IMR-90 (cell line): ENCODE measurements at regions not wholly inside any gene's neighbourhood (a gene's known extent, or its start where the extent isn't known, plus 50 kb on each side); places are given as distances from the start of the nearest gene placed in this dataset.

Experiments
- ATAC-seq: fragments of 200-7000 bp; cut with Tn5 transposase; 2 replicates; pipeline ENCODE4 v1.9.1; 2020; ENCODE audit warnings: low read depth, mild to moderate bottlenecking, moderate library complexity
- BruUV-seq: library from RNA; stranded (reverse); fragments of 400-500 nt; replicated peaks from 2 replicates; lab custom pipeline; 2021; lab: Mats Ljungman, UMichigan
- CTCF ChIA-PET: fragments of 300-600 bp; formaldehyde crosslinking; extraction: SDS; loops from one replicate; lab custom pipeline; 2021; ENCODE audit warnings: antibody characterized with exemption; lab: Yijun Ruan, JAX
- POLR2A ChIA-PET: fragments of 300-600 bp; sonication (Branson Sonifier 250); formaldehyde crosslinking; loops from one replicate; lab custom pipeline; 2022; ENCODE audit warnings: antibody characterized with exemption; ENCODE audit not compliant: unreplicated experiment; lab: Charles Lee
- DNase-seq: peaks from one replicate; pipeline ENCODE4 v3.0.0; 2013
- H2AFZ ChIP-seq: replicated peaks from 2 replicates; pipeline ENCODE3; 2013; ENCODE audit warnings: low read length, mild to moderate bottlenecking; ENCODE audit not compliant: poor library complexity
- H2AK5ac ChIP-seq: 2 replicates; pipeline ENCODE4 v1.6.1; 2013; ENCODE audit warnings: low read depth, low read length, inconsistent platforms
- H2AK9ac ChIP-seq: replicated peaks from 2 replicates; pipeline ENCODE3; 2013; ENCODE audit warnings: mild to moderate bottlenecking, low read depth, low read length, moderate library complexity; ENCODE audit not compliant: poor library complexity
- H2BK120ac ChIP-seq: 2 replicates; pipeline ENCODE4 v1.6.1; 2013; ENCODE audit warnings: low read depth, low read length, inconsistent platforms
- H2BK15ac ChIP-seq: 3 replicates; pipeline ENCODE4 v1.6.1; 2013; ENCODE audit warnings: low read depth, low read length, inconsistent platforms
- H2BK20ac ChIP-seq: 2 replicates; pipeline ENCODE4 v1.6.1; 2013; ENCODE audit warnings: low read depth, mild to moderate bottlenecking, inconsistent platforms, low read length, moderate library complexity
- H2BK5ac ChIP-seq: 2 replicates; pipeline ENCODE4 v1.6.1; 2013; ENCODE audit warnings: mild to moderate bottlenecking, low read depth, low read length, inconsistent platforms; ENCODE audit not compliant: poor library complexity, severe bottlenecking
- H3K14ac ChIP-seq: replicated peaks from 2 replicates; pipeline ENCODE4 v1.6.1; 2013; ENCODE audit warnings: low read depth, low read length, inconsistent platforms
- H3K18ac ChIP-seq: 2 replicates; pipeline ENCODE4 v1.6.1; 2013; ENCODE audit warnings: low read depth, low read length, control low read depth
- H3K23ac ChIP-seq: 2 replicates; pipeline ENCODE4 v1.6.1; 2013; ENCODE audit warnings: low read depth, low read length, inconsistent platforms
- H3K27ac ChIP-seq: 2 replicates; pipeline ENCODE4 v1.5.1; 2013; ENCODE audit warnings: mild to moderate bottlenecking, control low read depth, low read length; ENCODE audit not compliant: insufficient read depth
- H3K27me3 ChIP-seq: 2 replicates; pipeline ENCODE4 v1.6.1; 2013; ENCODE audit warnings: low read length; ENCODE audit not compliant: control insufficient read depth, insufficient read depth
- H3K36me3 ChIP-seq: 2 replicates; pipeline ENCODE4 v1.6.1; 2013; ENCODE audit warnings: low read length, mixed read lengths; ENCODE audit not compliant: control insufficient read depth, insufficient read depth
- H3K4ac ChIP-seq: 2 replicates; pipeline ENCODE4 v1.6.1; 2013; ENCODE audit warnings: low read depth, low read length, inconsistent platforms
- H3K4me1 ChIP-seq: 2 replicates; pipeline ENCODE4 v1.6.1; 2013; ENCODE audit warnings: low read length, mixed read lengths; ENCODE audit not compliant: control insufficient read depth, insufficient read depth
- H3K4me2 ChIP-seq: 2 replicates; pipeline ENCODE4 v1.6.1; 2013; ENCODE audit warnings: low read depth, mild to moderate bottlenecking, control low read depth, low read length, moderate library complexity
- H3K4me3 ChIP-seq: 2 replicates; pipeline ENCODE4 v1.5.1; 2013; ENCODE audit warnings: low read depth, mild to moderate bottlenecking, control low read depth, low read length, moderate library complexity; ENCODE audit not compliant: insufficient read depth
- H3K56ac ChIP-seq: 2 replicates; pipeline ENCODE4 v1.6.1; 2013; ENCODE audit warnings: low read length, inconsistent platforms; ENCODE audit not compliant: insufficient read depth; ENCODE audit errors: extremely low read depth
- H3K79me1 ChIP-seq, 2 experiments: 2 replicates each; pipeline ENCODE4 v1.6.1; 2013; ENCODE audit warnings: low read length in 2 of 2, inconsistent platforms in 1 of 2, low read depth in 1 of 2
- H3K9ac ChIP-seq: 2 replicates; pipeline ENCODE4 v1.6.1; 2013; ENCODE audit warnings: low read depth, low read length, control low read depth
- H3K9me1 ChIP-seq: 2 replicates; pipeline ENCODE4 v1.6.1; 2013; ENCODE audit warnings: low read length, inconsistent platforms; ENCODE audit not compliant: insufficient read depth
- H3K9me3 ChIP-seq: 2 replicates; pipeline ENCODE4 v1.6.1; 2013; ENCODE audit warnings: low read length; ENCODE audit not compliant: control insufficient read depth, insufficient read depth
- H4K20me1 ChIP-seq: 2 replicates; pipeline ENCODE4 v1.6.1; 2013; ENCODE audit warnings: low read length, inconsistent platforms; ENCODE audit not compliant: insufficient read depth
- H4K5ac ChIP-seq: 2 replicates; pipeline ENCODE4 v1.6.1; 2013; ENCODE audit warnings: mild to moderate bottlenecking, low read depth, low read length, control low read depth
- H4K8ac ChIP-seq, 2 experiments: 2 replicates each; pipeline ENCODE4 v1.6.1; 2013; ENCODE audit warnings: low read depth in 2 of 2, low read length in 2 of 2, control low read depth in 1 of 2, inconsistent platforms in 1 of 2
- H4K91ac ChIP-seq: 2 replicates; pipeline ENCODE4 v1.6.1; 2013; ENCODE audit warnings: low read depth, low read length, inconsistent platforms; ENCODE audit not compliant: insufficient read depth
- MAFK ChIP-seq: IDR thresholded peaks from 2 replicates; pipeline ENCODE4 v1.6.1; 2012; ENCODE audit warnings: low read depth, low read length, improper control_type of control experiment
- WGBS, 2 experiments: methylation state at CpG; one replicate each; pipeline versions ENCODE4 v1.1.5 to v1.1.7; 2013; ENCODE audit warnings: missing lambda C conversion rate in 2 of 2; ENCODE audit not compliant: insufficient read length in 1 of 2; ENCODE audit errors: extremely low coverage in 2 of 2; 5-methylcytosine and 5-hydroxymethylcytosine counted together
- dilution Hi-C: fragments of 300-500 bp; cut with HindIII; formaldehyde crosslinking; loops from one replicate; pipeline ENCODE4 v1.14.3; 2018; ENCODE audit warnings: low sequenced_read_pairs; ENCODE audit not compliant: unreplicated experiment
- in situ Hi-C: fragments of 300-500 bp; cut with MboI; formaldehyde crosslinking; loops from 3 replicates; pipeline ENCODE4 v1.14.3; 2019; ENCODE audit warnings: low sequenced_read_pairs, inconsistent platforms, mixed read lengths
- intact Hi-C: fragments of 100-400 bp; cut with micrococcal nuclease; formaldehyde crosslinking; loops from 2 replicates; pipeline ENCODE4 v1.10.0; 2022

- ATAC-seq: no peak
- no peak overlapping the region for H2BK120ac ChIP-seq
- H2BK20ac ChIP-seq: no peak overlapping the region
Observed at GRCh38 chr12:116672842-116673516, 64.9 kb downstream of the SPRING1 start.

More at GRCh38 chr12:116672842-116673516, 64.9 kb downstream of the SPRING1 start:
- no peak overlapping the region for H3K4me2 ChIP-seq
- no peak overlapping the region for H3K27ac ChIP-seq
- no peak overlapping the region for H3K4ac ChIP-seq
- no peak overlapping the region for H2AK9ac ChIP-seq
- WGBS, 2 experiments: no CpG with 5 or more reads among the region's 6 CpGs
- H2BK15ac ChIP-seq: no peak overlapping the region
- no peak overlapping the region for H4K8ac ChIP-seq
- H3K9ac ChIP-seq: no peak overlapping the region
- no peaks in the 10 kb centered on the region for H3K79me1 ChIP-seq
- no peak overlapping the region for H2BK5ac ChIP-seq
- no peaks in the 10 kb centered on the region for H3K36me3 ChIP-seq
- no peak overlapping the region for H2AFZ ChIP-seq
- ChIA-PET POLR2A (no interaction called here), CTCF (interaction anchor here (0.6 kb wide), 1 partner anchor 415 kb away, joined by 3 read pairs; no protein-coding TSS in a partner anchor)
- intact Hi-C loops: no loop called here
- H3K56ac ChIP-seq: no peak overlapping the region
- no peak overlapping the region for H3K4me3 ChIP-seq
- dilution Hi-C loops: no loop called here
- in situ Hi-C loops: no loop called here
- H3K4me1 ChIP-seq: peaks cover 2% of the 10 kb centered on the region; the same call in 1 of the 2 replicates
- no peaks in the 10 kb centered on the region for H3K9me1 ChIP-seq
- no peak overlapping the region for H3K14ac ChIP-seq
- H4K20me1 ChIP-seq: no peaks in the 10 kb centered on the region
- no peak overlapping the region for H4K5ac ChIP-seq
- no peak overlapping the region for H3K23ac ChIP-seq
- no TSS peak for BruUV-seq
- no peak overlapping the region for H4K91ac ChIP-seq
- H3K27me3 ChIP-seq: peaks cover 3% of the 10 kb centered on the region
- no peak overlapping the region for H3K18ac ChIP-seq
- no peak overlapping the region for H2AK5ac ChIP-seq
- no peaks in the 10 kb centered on the region for H3K9me3 ChIP-seq
- no peak for DNase-seq
- no peak for TF ChIP-seq MAFK
